Upper lobe of left lung (tissue), 6 donors: ENCODE measurements at regions not wholly inside any gene's neighbourhood (a gene's known extent, or its start where the extent isn't known, plus 50 kb on each side); places are given as distances from the start of the nearest gene placed in this dataset.

Experiments
- ATAC-seq, 2 donors: fragments of 200-7000 bp; cut with Tn5 transposase; one replicate each; pipeline ENCODE4 v1.9.1; 2022; ENCODE audit warnings: mild to moderate bottlenecking in 2 of 2, moderate library complexity in 2 of 2; ENCODE audit not compliant: low FRiP score in 2 of 2
- DNase-seq, 2 donors: peaks; one replicate each; pipeline ENCODE4 v3.0.0-alpha.2; 2019 to 2020
- H3K27ac ChIP-seq, 4 donors: fragments of 200-600 bp; sonication (generic); one replicate each; pipeline ENCODE4 v1.5.1; 2016 to 2019
- H3K27me3 ChIP-seq, 4 donors: fragments of 200-600 bp; sonication (generic); one replicate each; pipeline ENCODE4 v1.5.1; 2017 to 2019
- H3K36me3 ChIP-seq, 4 donors: fragments of 200-600 bp; sonication (generic); one replicate each; pipeline ENCODE4 v1.5.1; 2016 to 2019
- H3K4me1 ChIP-seq, 4 donors: fragments of 200-600 bp; sonication (generic); one replicate each; pipeline ENCODE4 v1.5.1; 2018 to 2019
- H3K4me3 ChIP-seq, 4 donors: fragments of 200-600 bp; sonication (generic); one replicate each; pipeline ENCODE4 v1.5.1; 2017 to 2019; ENCODE audit warnings: mild to moderate bottlenecking in 2 of 4, moderate library complexity in 1 of 4
- H3K9me3 ChIP-seq, 4 donors: fragments of 200-600 bp; sonication (generic); one replicate each; pipeline ENCODE4 v1.5.1; 2018 to 2019
- EP300 ChIP-seq, 4 donors: sonication (generic); formaldehyde crosslinking; IDR thresholded peaks; one replicate each; pipeline ENCODE4 v1.5.1; 2017; ENCODE audit warnings: antibody characterized with exemption in 4 of 4, control low read depth in 2 of 4
- POLR2A ChIP-seq, 4 donors: fragments of 450-650 bp; IDR thresholded peaks; one replicate each; pipeline ENCODE4 v1.5.1; 2016 to 2017; ENCODE audit warnings: antibody characterized with exemption in 4 of 4, mild to moderate bottlenecking in 2 of 4
- POLR2AphosphoS5 ChIP-seq, 2 donors: sonication (generic); formaldehyde crosslinking; IDR thresholded peaks; one replicate each; pipeline ENCODE4 v1.5.1; 2017; ENCODE audit warnings: antibody characterized with exemption in 2 of 2
- WGBS, 2 donors: methylation state at CpG; one replicate each; pipeline ENCODE4 v1.1.5; 2017 to 2018; 5-methylcytosine and 5-hydroxymethylcytosine counted together
- TF ChIP-seq, protein P1 (sequence below), 6 experiments: fragments of 450-650 bp in 4 of 6; fragments of 200-600 bp in 2 of 6; sonication (generic) in 2 of 6; IDR thresholded peaks; one replicate each; pipeline ENCODE4 v1.5.1; 2016 to 2019; ENCODE audit warnings: antibody characterized with exemption in 6 of 6
- donor health status: DM: no; HTN: no; CAD: no; lungs with moderate emphysema.
- donor health status: DM: no; HTN: yes; CAD: no; lungs with severe emphysema.

DNA sequence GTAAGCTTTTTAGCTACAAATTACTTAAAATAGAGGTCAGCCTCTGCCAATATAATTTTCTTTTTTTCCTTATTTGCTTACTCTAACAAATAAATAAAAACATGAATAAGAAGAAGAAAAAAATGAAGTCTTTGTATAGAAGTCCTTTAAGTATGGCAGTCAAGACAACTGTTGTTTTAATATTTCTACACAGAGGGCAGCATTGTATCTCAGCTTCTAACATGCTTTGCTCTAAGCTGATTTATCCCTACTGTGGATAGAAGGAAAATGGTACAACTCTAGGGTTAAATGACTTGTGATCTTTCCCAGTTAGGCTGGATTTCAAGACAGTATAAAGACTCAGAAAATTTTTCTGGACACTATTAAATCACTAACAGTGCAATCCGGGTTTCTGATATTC is 104.3 kb upstream of the MEIS2 start:
- Histone ChIP-seq H3K36me3 (no peaks in the 10 kb centered on the region), H3K4me1 (no peaks in the 10 kb centered on the region), H3K27ac (no peak overlapping the region), H3K9me3 (no peaks in the 10 kb centered on the region), H3K4me3 (no peak overlapping the region), H3K27me3 (no peaks in the 10 kb centered on the region)
- 81 to 87% methylated on average over 1 of the region's 1 CpG for WGBS, 2 donors
- DNase-seq = no peak
- ATAC-seq = no peak
- no peak for TF ChIP-seq POLR2A (IDR thresholded peaks at IDR 0.05)
- TF ChIP-seq POLR2AphosphoS5 (IDR thresholded peaks at IDR 0.05) = no peak
- TF ChIP-seq EP300 (IDR thresholded peaks at IDR 0.05) = no peak
- TF ChIP-seq, protein P1, sequence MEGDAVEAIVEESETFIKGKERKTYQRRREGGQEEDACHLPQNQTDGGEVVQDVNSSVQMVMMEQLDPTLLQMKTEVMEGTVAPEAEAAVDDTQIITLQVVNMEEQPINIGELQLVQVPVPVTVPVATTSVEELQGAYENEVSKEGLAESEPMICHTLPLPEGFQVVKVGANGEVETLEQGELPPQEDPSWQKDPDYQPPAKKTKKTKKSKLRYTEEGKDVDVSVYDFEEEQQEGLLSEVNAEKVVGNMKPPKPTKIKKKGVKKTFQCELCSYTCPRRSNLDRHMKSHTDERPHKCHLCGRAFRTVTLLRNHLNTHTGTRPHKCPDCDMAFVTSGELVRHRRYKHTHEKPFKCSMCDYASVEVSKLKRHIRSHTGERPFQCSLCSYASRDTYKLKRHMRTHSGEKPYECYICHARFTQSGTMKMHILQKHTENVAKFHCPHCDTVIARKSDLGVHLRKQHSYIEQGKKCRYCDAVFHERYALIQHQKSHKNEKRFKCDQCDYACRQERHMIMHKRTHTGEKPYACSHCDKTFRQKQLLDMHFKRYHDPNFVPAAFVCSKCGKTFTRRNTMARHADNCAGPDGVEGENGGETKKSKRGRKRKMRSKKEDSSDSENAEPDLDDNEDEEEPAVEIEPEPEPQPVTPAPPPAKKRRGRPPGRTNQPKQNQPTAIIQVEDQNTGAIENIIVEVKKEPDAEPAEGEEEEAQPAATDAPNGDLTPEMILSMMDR (IDR thresholded peaks at IDR 0.05) = no peak

DNA sequence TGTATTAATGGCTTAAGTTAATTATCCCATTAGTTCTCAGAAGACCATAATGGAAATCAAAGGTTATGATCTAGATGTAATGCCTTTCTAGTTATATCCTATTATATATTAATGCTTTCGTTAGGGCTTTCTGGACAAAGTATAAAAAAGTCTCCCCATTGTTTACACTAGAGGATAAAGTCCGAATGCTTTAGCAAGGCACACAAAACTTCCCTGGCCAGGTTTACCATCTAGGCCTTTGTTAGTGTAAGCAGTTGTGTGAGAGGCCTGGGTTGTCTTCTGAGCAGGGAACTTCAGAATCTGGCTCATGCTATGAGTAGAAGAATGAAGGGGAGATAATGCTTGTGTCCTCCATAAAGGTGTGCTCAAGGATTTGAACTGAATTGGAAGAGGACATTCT is 106.3 kb upstream of the MEIS2 start:
- Histone ChIP-seq H3K4me3 (no peak overlapping the region), H3K27me3 (no peaks in the 10 kb centered on the region), H3K27ac (no peak overlapping the region), H3K9me3 (no peaks in the 10 kb centered on the region), H3K36me3 (no peaks in the 10 kb centered on the region), H3K4me1 (no peaks in the 10 kb centered on the region)
- DNase-seq (no peak), ATAC-seq (no peak)
- WGBS, 2 donors = 67 to 89% methylated on average over 2 of the region's 2 CpGs
- TF ChIP-seq POLR2AphosphoS5 (IDR thresholded peaks at IDR 0.05) (no peak), POLR2A (IDR thresholded peaks at IDR 0.05) (no peak), EP300 (IDR thresholded peaks at IDR 0.05) (no peak)
- TF ChIP-seq, protein P1 (IDR thresholded peaks at IDR 0.05) = no peak

DNA sequence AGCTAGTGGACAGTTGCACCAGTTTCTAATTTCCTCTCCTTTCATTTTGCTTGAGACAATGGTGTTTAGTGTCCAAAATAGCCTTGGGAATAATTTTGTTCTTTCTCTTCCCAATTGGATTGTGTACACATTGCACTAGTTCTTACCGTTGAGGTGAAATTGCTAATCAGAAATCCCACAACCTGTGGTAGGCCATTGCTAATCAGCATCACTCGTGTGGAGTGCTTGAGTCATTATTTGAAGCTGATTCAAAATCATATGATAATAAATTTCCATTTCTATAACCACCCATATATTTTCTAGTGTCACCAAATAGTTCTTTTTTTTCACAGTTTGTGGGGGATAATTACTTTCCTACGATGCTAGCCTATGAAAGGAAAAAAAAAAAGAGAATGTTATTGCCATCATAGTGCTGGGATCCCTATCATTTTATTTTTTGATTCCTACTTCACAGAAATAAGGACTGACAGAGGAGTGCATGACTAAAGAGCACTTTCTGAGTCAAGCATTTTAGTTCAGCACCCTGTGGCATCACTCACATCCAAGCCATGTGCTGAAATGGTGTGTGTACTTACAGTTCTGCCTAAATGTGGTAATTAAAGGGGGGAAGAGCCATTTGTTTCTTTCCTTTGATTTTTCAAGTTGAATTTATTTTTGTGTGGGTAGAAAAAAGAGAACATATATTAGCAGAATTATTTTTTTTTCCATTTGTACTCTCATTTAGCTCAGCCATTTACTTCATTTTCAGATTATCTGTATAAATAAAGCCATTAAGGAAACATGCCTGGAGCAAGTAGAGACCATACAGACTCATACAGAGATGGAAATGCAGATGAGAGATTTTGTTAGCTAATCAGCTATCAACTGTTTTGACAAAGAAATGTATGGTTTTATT is 108.0 kb upstream of the MEIS2 start:
- no peak overlapping the region for H3K27ac ChIP-seq
- ATAC-seq = no peak
- TF ChIP-seq EP300 (IDR thresholded peaks at IDR 0.05) = no peak
- no peak for TF ChIP-seq POLR2A (IDR thresholded peaks at IDR 0.05)
- no peak for TF ChIP-seq POLR2AphosphoS5 (IDR thresholded peaks at IDR 0.05)
- TF ChIP-seq, protein P1 (IDR thresholded peaks at IDR 0.05) = no peak
- DNase-seq = no peak
- no peaks in the 10 kb centered on the region for H3K27me3 ChIP-seq
- no peaks in the 10 kb centered on the region for H3K9me3 ChIP-seq
- no peak overlapping the region for H3K4me3 ChIP-seq
- H3K36me3 ChIP-seq = no peaks in the 10 kb centered on the region
- no peaks in the 10 kb centered on the region for H3K4me1 ChIP-seq
- WGBS, 2 donors = 71 to 79% methylated on average over 3 of the region's 3 CpGs

DNA sequence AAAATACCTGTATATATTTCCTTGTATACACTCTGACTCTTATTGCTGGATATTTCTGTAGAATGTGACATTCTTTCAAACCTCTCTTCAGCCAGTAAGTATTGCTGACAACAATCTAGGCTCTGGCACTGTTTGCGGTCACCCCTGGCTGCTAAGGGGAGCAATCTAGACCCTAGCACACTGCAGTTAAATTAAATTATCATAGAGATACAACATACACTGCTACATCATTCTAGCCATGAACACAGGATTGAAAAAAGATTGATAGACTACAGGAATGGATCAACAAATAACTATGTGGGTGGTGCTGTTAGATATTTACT is 108.7 kb upstream of the MEIS2 start:
- H3K27ac ChIP-seq = no peak overlapping the region
- no peak for ATAC-seq
- no peak for TF ChIP-seq POLR2A (IDR thresholded peaks at IDR 0.05)
- no peak for TF ChIP-seq EP300 (IDR thresholded peaks at IDR 0.05)
- no peak for TF ChIP-seq POLR2AphosphoS5 (IDR thresholded peaks at IDR 0.05)
- TF ChIP-seq, protein P1 (IDR thresholded peaks at IDR 0.05) = no peak
- H3K4me3 ChIP-seq = no peak overlapping the region
- no peak for DNase-seq
- H3K4me1 ChIP-seq = no peaks in the 10 kb centered on the region
- H3K27me3 ChIP-seq = no peaks in the 10 kb centered on the region
- no peaks in the 10 kb centered on the region for H3K36me3 ChIP-seq
- WGBS, 2 donors = 88 to 92% methylated on average over 1 of the region's 1 CpG
- no peaks in the 10 kb centered on the region for H3K9me3 ChIP-seq

DNA sequence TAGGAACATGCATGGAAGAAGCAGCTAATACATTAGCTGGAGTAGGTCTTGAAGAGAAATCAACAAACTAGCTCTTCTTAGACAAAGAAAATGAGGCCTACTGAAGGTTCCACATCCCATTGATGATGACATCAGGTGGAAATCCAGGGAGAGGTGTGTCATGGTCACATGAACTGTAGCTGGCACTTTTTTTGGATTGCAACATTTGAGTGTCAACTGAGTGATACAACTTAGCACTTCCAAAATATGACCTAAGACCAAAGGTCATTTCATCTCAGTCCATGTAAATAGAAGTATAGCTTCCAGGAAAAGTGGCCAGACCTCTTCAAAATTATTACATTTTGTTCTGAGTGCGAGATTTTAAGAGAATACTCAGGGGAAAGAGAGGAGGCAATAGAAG is 117.2 kb upstream of the MEIS2 start:
- H3K36me3 ChIP-seq = no peaks in the 10 kb centered on the region
- no peaks in the 10 kb centered on the region for H3K4me1 ChIP-seq
- ATAC-seq (no peak), DNase-seq (no peak)
- H3K27me3 ChIP-seq = no peaks in the 10 kb centered on the region
- no peaks in the 10 kb centered on the region for H3K9me3 ChIP-seq
- WGBS, 2 donors = 85 to 89% methylated on average over 1 of the region's 1 CpG
- no peak overlapping the region for H3K4me3 ChIP-seq
- TF ChIP-seq POLR2A (IDR thresholded peaks at IDR 0.05) = no peak
- TF ChIP-seq EP300 (IDR thresholded peaks at IDR 0.05) = no peak
- no peak for TF ChIP-seq POLR2AphosphoS5 (IDR thresholded peaks at IDR 0.05)
- TF ChIP-seq, protein P1 (IDR thresholded peaks at IDR 0.05) = no peak
- no peak overlapping the region for H3K27ac ChIP-seq
